IPS DF 6.9 (cell line): ENCODE measurements at regions not wholly inside any gene's neighbourhood (a gene's known extent, or its start where the extent isn't known, plus 50 kb on each side); places are given as distances from the start of the nearest gene placed in this dataset.
"Not testable (repeated sequence)": the region's sequence is repeated elsewhere in the genome, so short reads cannot be mapped to it uniquely, and the experiment has no call there.

Experiments used
- DNase-seq: peaks from one replicate; pipeline ENCODE4 v3.0.0-alpha.2; 2013; ENCODE audit warnings: low read depth, low spot score
- H3K27ac ChIP-seq: one replicate; pipeline ENCODE4 v1.5.1; 2013; ENCODE audit warnings: low read length, control low read depth
- H3K27me3 ChIP-seq: 2 replicates; pipeline ENCODE4 v1.6.1; 2013; ENCODE audit warnings: mild to moderate bottlenecking, low read length; ENCODE audit not compliant: control insufficient read depth, insufficient read depth
- H3K36me3 ChIP-seq: 2 replicates; pipeline ENCODE4 v1.6.1; 2013; ENCODE audit warnings: low read length; ENCODE audit not compliant: control insufficient read depth, insufficient read depth
- H3K4me1 ChIP-seq: 2 replicates; pipeline ENCODE4 v1.6.1; 2013; ENCODE audit warnings: low read length; ENCODE audit not compliant: control insufficient read depth, insufficient read depth
- H3K4me3 ChIP-seq: 2 replicates; pipeline ENCODE4 v1.5.1; 2013; ENCODE audit warnings: mild to moderate bottlenecking, low read length
- H3K9me3 ChIP-seq: 2 replicates; pipeline ENCODE4 v1.6.1; 2013; ENCODE audit warnings: low read length, inconsistent platforms; ENCODE audit not compliant: control insufficient read depth, insufficient read depth
- WGBS: extraction: QIAGEN DNeasy Blood & Tissue Kit; methylation state at CpG from one replicate; pipeline ENCODE4 v1.1.7; 2013; ENCODE audit warnings: mixed read lengths, missing lambda C conversion rate; ENCODE audit not compliant: insufficient read length, insufficient coverage; 5-methylcytosine and 5-hydroxymethylcytosine counted together

DNA sequence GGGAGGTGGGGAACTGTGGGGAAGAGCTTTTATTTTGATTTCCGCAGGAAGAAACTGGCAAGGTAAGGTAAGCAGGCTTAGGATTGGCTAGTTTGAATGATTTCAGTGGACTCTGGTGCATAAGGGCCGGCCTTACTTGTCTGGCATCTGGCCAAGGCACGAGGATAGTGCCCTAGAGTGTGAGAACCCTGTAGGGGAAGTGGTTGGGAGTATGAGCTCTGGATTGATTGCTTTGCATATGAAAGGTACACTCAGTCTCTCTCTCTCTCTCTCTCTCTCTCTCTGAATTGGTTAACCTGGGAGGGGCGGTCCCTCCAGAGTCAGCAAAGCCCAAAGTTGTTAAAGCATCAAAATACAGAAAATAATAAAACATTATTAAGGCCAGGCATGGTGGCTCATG lies 463.0 kb downstream of the SIPA1L2 start:
- H3K36me3 ChIP-seq: no peaks in the 10 kb centered on the region
- H3K9me3 ChIP-seq: no peaks in the 10 kb centered on the region
- DNase-seq: no peak
- H3K27ac ChIP-seq: no peak overlapping the region
- no CpG with 5 or more reads among the region's 4 CpGs for WGBS
- no peaks in the 10 kb centered on the region for H3K27me3 ChIP-seq
- H3K4me3 ChIP-seq: no peak overlapping the region
- H3K4me1 ChIP-seq: no peaks in the 10 kb centered on the region

DNA sequence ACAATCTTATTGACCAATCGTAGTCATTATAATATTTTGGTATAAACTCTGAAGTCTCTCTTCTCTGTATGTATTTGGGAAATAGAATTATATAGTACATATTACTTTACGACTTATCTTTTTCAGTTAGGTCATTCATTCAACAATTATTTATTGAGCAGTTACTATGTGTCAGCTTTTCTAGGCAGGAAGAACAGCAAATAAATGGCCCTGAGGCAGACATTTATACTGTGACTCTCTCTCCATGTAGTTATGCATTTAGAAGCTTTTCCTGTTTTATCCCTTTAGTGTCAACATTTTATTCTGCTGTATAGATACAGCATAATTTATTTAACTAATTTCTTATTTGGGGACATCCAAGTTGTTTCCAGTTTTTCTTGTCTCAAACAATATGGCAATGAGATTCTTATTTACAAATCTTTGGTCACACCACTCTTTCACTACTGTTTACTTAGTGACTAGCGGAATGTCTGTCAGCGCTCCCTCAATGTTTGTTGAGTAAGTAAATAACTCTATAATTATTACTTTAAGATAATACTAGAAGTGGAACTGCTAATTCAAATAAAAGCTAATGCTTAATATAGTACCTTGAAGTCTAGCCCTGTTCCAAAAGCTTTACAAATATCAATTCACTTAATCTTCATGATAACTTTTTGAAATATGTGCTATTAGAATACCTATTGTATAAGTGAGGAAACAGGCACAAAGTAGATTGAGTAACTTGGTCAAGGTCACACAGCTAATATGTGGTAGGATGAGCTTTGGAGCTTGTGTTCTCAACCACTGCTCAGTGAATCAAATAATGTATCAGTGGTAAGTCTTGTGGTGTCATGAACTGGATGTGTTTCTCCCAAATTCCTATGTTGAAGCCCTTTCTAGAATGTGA lies 465.6 kb downstream of the SIPA1L2 start:
- no peaks in the 10 kb centered on the region for H3K36me3 ChIP-seq
- WGBS: no CpG with 5 or more reads among the region's 4 CpGs
- no peak overlapping the region for H3K27ac ChIP-seq

DNA sequence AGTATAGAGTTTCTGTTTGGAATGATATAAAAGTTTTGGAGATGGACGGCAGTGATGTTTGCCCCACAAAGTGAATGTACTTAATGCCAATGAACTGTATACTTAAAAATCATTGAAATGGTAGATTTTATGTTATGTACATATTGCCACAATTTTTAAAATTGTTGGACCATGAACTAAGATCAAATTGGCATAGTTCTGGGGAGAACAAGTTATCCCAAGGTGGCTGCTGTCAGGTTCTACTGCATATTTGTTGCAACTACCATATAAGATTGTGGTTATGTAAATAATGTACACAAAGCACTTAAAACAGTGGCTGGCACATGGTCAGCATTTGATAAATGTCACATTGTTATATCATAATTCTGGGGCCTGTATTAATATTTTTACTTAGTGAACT lies 466.4 kb downstream of the SIPA1L2 start:
- 100% methylated on average over 1 of the region's 1 CpG for WGBS
- no peaks in the 10 kb centered on the region for H3K9me3 ChIP-seq
- no peaks in the 10 kb centered on the region for H3K27me3 ChIP-seq
- no peak for DNase-seq
- H3K27ac ChIP-seq: no peak overlapping the region
- no peaks in the 10 kb centered on the region; the same call in 1 of the 2 replicates for H3K4me1 ChIP-seq
- H3K4me3 ChIP-seq: no peak overlapping the region
- H3K36me3 ChIP-seq: no peaks in the 10 kb centered on the region

More for the DNA sequence above, 465.6 kb downstream of the SIPA1L2 start:
- Histone ChIP-seq H3K27me3 (no peaks in the 10 kb centered on the region), H3K4me3 (no peak overlapping the region), H3K4me1 (no peaks in the 10 kb centered on the region; the same call in 1 of the 2 replicates), H3K9me3 (no peaks in the 10 kb centered on the region)
- no peak for DNase-seq

DNA sequence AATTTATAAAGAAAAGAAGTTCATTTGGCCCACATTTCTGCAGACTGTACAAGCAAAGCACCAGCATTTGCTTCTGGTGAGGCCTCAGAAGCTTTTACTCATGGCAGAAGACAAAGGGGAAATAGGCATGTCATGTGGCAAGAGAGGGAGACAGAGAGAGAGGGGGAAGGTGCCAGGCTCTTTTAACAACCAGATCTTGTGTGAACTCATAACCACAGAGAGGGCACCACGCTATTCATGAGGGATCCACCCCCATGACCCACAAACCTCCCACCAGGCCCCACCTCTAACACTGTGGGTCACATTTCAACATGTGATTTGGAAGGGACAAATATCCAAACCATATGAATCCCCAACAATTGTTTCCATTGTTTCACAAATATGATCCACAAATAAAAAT lies 467.9 kb downstream of the SIPA1L2 start:
- no peaks in the 10 kb centered on the region for H3K36me3 ChIP-seq
- H3K9me3 ChIP-seq: no peaks in the 10 kb centered on the region
- no CpG with 5 or more reads among the region's 1 CpG for WGBS
- no peaks in the 10 kb centered on the region for H3K27me3 ChIP-seq
- H3K27ac ChIP-seq: no peak overlapping the region
- no peak overlapping the region for H3K4me3 ChIP-seq
- no peaks in the 10 kb centered on the region; the same call in 1 of the 2 replicates for H3K4me1 ChIP-seq
- no peak for DNase-seq

DNA sequence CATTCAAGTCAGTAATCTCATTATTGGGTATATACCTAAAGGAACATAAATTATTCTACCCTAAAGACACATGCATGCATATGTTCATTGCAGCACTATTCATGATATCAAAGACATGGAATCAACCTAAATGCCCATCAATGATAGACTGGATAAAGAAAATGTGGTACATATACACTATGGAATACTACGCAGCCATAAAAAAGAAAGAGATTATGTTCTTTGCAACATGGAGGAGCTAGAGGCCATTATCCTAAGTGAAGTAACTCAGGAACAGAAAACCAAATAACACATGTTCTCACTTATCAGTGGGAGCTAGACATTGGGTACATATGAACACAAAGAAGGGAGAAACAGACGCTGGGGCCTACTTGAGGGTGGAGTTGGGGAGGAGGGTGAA lies 471.4 kb downstream of the SIPA1L2 start:
- H3K27ac ChIP-seq, DNase-seq, H3K36me3 ChIP-seq, H3K4me1 ChIP-seq, H3K4me3 ChIP-seq, H3K27me3 ChIP-seq, H3K9me3 ChIP-seq: not testable (repeated sequence)
- no CpG with 5 or more reads among the region's 2 CpGs for WGBS

DNA sequence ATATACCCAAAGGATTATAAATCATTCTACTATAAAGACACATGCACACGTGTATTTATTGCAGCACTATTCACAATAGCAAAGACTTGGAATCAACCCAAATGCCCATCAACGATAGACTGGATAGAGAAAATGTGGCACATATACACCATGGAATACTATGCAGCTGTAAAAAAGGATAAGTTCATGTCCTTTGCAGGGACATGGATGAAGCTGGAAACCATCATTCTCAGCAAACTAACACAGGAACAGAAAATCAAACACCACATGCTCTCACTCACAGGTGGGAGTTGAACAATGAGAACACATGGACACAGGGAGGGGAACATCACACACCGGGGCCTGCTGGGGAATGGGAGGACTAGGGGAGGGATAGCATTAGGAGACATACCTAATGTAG lies 473.9 kb downstream of the SIPA1L2 start:
- H3K4me1 ChIP-seq, H3K27me3 ChIP-seq, DNase-seq, H3K27ac ChIP-seq, H3K36me3 ChIP-seq, H3K9me3 ChIP-seq, H3K4me3 ChIP-seq: not testable (repeated sequence)
- no CpG with 5 or more reads among the region's 3 CpGs for WGBS

DNA sequence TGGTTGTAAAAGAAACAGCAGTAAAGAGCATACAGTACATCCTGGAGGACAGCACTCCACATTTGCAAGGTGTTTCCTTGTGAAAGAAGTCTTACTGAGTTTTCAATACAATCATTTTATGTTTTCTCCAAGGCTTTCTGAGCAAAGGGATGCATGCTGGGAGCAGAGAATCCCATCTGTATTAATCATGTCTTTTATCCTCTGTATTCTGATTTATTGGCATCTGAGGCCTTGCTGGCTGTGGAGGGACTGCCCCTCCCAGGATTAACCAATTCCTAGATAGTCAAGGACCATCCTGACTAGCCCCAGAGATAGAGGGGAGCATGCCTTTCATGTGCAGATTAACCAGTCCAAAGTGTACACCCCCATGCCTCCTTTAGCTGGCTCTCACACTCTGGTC lies 476.3 kb downstream of the SIPA1L2 start:
- Histone ChIP-seq H3K27me3 (no peaks in the 10 kb centered on the region), H3K27ac (no peak overlapping the region), H3K4me1 (no peaks in the 10 kb centered on the region), H3K9me3 (no peaks in the 10 kb centered on the region), H3K36me3 (peaks cover 4% of the 10 kb centered on the region; the same call in 1 of the 2 replicates), H3K4me3 (no peak overlapping the region)
- no peak for DNase-seq

DNA sequence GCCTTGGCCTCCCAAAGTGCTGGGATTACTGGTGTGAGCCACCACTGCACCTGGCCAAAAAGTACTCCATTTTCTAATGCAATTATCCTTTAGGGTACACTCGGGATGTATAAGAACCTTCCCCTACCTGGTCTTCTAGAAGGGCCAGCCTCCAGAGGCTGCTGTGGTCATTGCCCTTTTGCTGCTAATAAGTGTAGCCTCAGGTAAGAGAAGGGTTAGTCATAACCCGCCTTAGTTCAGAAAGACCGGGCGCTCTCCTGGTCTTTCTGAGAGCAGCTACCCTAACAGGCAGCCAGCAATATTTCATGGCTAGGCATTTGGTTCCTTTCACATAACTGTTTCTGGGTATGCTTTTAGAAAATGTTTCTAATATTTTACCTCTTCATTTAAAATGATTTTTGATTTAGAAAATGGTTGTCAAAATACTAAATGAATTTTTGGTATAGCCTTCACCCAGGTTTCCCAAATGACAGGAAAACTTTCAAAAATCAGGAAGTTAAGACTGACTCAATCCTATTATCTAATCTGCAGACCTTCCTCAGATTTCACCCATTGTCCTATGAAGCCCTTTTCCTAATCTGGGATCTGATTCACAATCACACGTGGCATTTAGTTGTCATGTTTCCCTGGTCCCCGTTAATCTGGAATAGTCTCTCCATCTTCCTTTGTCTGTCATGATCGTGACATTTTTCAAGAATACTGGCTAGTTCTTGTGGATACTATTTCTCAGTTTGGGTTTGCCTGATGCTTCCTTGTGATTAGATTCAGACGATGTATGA lies 479.0 kb downstream of the SIPA1L2 start:
- Histone ChIP-seq H3K36me3 (peaks cover 4% of the 10 kb centered on the region; the same call in 1 of the 2 replicates), H3K27me3 (no peaks in the 10 kb centered on the region), H3K9me3 (no peaks in the 10 kb centered on the region), H3K27ac (no peak overlapping the region), H3K4me1 (no peaks in the 10 kb centered on the region), H3K4me3 (no peak overlapping the region)
- no CpG with 5 or more reads among the region's 8 CpGs for WGBS
- no peak for DNase-seq

DNA sequence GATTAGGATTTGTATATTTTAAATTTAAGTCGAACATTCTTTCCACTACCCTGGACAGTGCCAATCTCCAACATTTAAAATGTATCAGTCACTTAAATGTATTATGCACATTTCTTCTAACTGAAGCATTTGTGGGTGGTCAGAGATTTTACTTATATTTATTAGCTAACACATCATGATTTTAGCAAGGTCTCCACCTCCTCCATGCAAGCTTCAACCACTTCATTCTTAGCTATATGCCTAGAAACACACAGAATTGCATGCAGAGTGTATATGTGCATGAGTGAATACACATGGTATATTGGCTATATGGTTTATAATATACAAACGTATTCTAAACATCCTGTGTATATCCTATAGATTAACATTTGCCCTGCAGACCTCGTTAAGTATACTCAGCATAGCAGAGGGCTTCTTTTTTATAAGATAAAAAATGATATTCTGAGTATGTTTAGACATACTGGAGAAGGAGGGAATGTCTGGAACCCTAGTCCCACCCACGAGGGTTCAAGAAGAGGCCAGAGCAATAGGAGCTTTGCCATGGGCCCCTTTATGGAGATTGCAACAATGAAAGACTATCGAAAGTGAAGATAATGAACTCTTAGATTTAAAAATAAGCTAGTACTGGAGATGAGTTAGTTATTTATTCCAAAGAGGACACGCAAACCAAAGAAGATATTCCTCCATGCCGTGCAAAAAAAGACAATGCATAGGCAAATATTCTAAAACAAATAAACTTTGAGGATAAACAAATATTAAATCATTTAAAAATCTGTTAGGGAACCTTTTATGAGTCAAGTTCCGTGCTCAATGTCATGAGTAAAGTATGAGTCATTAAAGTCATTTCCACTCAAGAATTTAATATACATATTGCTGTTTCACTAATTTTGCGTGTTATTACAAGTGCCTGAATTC lies 480.4 kb downstream of the SIPA1L2 start:
- WGBS: no CpG with 5 or more reads among the region's 9 CpGs
- peaks cover 4% of the 10 kb centered on the region; the same call in 1 of the 2 replicates for H3K36me3 ChIP-seq
- no peaks in the 10 kb centered on the region for H3K27me3 ChIP-seq
- no peaks in the 10 kb centered on the region for H3K9me3 ChIP-seq
- H3K4me3 ChIP-seq: no peak overlapping the region
- no peak for DNase-seq
- H3K27ac ChIP-seq: no peak overlapping the region
- no peaks in the 10 kb centered on the region for H3K4me1 ChIP-seq

DNA sequence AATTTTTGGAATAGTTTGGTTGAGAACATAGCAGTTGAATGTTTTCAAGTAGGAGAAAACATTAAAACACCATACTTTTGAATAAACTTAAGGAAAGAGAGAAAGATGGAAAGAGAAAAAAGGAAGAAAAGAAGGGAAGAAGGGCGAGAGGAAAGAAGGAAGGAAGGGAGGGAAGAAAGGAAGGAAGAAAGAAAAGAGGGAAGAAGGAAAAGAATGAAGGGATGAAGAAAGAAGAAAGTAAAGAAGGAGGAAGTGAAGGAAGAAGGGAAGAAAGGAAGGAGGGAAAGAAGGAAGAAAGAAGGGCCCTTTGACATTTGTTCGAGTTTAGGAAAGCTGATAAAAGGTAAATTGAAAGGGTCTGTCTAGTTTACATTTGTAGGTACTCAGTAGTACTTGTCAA lies 482.7 kb downstream of the SIPA1L2 start:
- WGBS: 100% methylated on average over 1 of the region's 2 CpGs
- H3K36me3 ChIP-seq: no peaks in the 10 kb centered on the region
- H3K9me3 ChIP-seq: no peaks in the 10 kb centered on the region
- no peaks in the 10 kb centered on the region for H3K27me3 ChIP-seq
- H3K4me3 ChIP-seq: no peak overlapping the region
- no peaks in the 10 kb centered on the region for H3K4me1 ChIP-seq
- H3K27ac ChIP-seq: no peak overlapping the region
- DNase-seq: no peak
